HG02759 (cell line): ENCODE measurements at regions not wholly inside any gene's neighbourhood (a gene's known extent, or its start where the extent isn't known, plus 50 kb on each side); places are given as distances from the start of the nearest gene placed in this dataset.
A peak's percentile ranks its signal among the peaks of the same experiment; 100 is the strongest.
"Not testable (repeated sequence)": the region's sequence is repeated elsewhere in the genome, so short reads cannot be mapped to it uniquely, and the experiment has no call there.

Source experiments
- ATAC-seq: cut with Tn5 transposase; IDR thresholded peaks from one replicate; pipeline ENCODE4 v1.9.1; 2021; ENCODE audit warnings: mild to moderate bottlenecking, moderate library complexity; ENCODE audit not compliant: unreplicated experiment

- ATAC-seq = no peak
Measured at GRCh38 chr11:81802591-81802990, 931.1 kb downstream of the FAM181B start.

GRCh38 chr11:81792416-81792815 lies 941.2 kb downstream of the FAM181B start:
- no peak for ATAC-seq

- ATAC-seq = no peak
Measured at GRCh38 chr11:81787584-81788049, 946.0 kb downstream of the FAM181B start.

DNA sequence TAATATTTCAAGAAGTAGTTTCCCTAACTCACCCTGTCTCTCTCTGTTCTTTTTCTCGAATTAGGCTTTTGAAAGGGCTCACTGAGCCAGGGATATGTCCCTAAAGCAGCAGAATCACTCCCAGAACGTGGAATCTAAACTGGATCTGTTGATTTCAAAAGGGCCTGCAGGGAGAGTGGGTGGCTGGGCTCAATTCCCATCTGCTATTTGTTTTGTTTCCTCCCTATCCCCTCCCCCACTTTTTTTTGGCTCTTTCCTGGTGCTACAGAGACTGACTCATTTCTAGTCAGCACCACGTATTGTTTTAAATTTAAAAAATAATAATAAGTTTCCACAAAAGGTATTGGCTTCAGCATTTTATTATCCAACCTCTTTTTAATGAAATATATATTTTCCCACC lies 961.5 kb downstream of the FAM181B start:
- ATAC-seq = no peak

GRCh38 chr11:81769906-81770305 lies 963.8 kb downstream of the FAM181B start:
- not testable (repeated sequence) for ATAC-seq

GRCh38 chr11:81756864-81757595 lies 976.6 kb downstream of the FAM181B start:
- ATAC-seq = no peak

DNA sequence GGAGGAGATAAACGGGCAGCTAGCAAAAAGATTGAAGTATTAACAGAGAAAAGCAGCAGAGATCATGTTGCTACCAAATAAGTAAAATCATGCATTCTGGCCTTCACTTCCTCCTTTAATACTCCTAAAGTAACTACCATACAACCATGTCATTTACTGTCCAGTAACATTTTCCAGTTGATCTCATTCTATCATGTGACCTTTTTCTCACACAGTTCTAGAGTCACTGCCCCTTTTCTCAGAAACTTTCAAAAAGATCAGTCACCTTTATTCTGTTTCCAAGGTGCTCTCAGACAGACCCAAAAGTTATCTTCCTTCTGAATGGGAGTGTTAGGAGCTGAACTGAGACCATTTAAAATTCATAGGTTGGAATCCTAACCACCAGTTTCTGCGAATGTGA lies 984.4 kb downstream of the FAM181B start:
- ATAC-seq = no peak

GRCh38 chr11:81744336-81745116 lies 989.1 kb downstream of the FAM181B start:
- no peak for ATAC-seq

DNA sequence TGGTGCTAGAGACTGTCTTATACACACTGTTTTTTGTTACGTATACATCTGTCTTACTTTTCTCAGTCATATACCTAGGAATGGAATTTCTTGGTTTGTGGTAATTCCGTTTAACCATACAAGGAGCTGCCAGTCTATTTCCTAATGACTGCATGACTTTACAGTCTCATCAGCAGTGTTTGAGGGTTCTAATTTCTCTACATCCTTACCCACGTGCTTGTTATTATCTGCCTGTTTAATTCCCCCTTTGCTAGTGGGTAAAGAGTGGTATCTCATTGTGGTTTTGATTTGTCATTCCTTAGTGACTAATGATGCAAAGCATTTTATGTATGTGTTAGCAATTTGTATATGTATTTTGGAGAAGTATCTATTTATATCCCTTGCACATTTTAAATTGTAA lies 1008.0 kb downstream of the FAM181B start:
- no peak for ATAC-seq

- no peak for ATAC-seq
Measured at GRCh38 chr11:81717695-81718094, 1016.0 kb downstream of the FAM181B start.

DNA sequence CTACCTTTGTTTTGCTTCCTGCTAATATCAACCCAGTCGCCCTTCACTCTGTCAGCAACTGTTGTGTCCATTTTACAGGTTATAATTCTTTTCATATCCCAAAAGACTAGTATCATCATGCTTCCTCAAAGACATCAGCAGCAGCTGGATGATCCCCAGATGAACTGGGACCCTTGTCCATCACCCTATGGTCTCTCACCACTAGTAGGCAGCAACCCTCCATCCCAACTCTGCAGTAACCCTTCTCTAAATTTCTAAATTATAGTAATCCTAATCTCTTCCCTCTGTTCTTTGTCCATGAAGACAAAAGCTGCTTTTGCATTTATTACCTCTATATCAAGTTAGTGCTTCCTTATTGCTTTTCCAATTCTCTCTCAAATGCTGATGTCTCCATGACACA lies 1025.8 kb downstream of the FAM181B start:
- no peak for ATAC-seq

DNA sequence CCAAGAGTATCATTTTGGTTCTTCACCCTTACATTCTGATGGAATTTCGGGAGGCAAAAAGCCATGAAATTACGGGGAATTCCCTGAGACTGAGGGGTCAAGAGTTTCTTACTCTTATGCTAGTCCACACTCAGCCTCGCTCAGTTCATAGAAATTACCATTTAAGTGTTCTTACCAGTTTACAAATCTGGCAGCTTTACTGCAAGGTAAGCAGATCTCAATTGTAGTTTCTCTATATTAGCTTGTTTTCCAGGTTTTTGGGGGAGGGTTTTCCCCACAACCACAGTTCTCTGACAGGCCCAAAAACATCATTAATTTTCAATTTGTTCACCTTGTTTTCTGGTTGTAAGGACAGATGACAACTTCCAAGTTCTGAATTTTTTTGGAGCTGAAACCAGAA lies 1028.4 kb downstream of the FAM181B start:
- ATAC-seq = no peak

- ATAC-seq = no peak
Measured at GRCh38 chr11:81700076-81700475, 1033.6 kb downstream of the FAM181B start.

DNA sequence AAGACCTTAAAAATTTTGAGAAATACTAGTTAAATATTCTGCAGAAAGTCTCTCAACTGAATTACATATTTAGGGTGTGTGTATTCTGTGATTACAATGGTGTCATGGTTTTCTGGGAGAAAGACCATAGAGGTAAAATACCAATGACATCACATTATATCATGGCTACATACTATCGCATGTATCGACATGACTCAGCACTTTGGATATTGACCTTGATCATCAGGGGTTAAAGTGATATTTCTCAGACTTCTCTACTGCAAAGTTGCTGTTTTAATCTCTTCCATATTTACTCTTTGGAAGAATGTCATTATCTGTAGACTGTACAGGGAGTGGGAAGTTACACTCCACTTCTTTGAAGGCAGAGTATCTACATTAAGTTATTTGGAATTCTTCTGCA lies 1046.6 kb downstream of the FAM181B start:
- no peak for ATAC-seq

- ATAC-seq = peak; percentile 95
Measured at GRCh38 chr11:81674211-81674610, 1059.5 kb downstream of the FAM181B start.

- ATAC-seq = no peak
Measured at GRCh38 chr11:81673001-81673400, 1060.7 kb downstream of the FAM181B start.

DNA sequence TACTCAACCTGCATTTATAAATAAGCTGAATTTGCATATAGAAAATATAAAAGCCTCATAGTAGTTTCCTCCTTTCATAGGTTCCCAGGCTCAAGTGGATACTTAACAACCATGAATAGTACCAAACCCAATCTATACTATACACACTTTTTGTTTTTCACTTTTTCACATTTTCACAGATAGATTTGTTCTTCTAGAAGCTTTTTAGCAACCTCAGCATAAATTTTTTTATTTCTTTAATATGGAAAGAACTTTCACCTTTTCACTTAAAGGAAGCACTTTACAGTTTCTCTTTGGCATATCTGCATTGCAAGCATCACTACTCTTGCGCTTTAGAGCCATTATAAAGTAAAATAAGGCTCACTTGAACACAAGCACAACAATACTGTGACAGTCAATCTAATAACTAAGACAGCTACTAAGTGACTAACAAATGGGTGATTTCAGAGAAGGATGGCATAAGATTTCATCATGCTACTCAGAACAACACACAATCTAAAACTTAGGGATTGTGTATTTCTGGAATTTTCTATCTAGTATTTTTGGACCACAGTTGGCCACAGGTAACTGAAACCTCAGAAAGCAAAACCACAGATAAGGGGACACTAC lies 1063.6 kb downstream of the FAM181B start:
- ATAC-seq = no peak

DNA sequence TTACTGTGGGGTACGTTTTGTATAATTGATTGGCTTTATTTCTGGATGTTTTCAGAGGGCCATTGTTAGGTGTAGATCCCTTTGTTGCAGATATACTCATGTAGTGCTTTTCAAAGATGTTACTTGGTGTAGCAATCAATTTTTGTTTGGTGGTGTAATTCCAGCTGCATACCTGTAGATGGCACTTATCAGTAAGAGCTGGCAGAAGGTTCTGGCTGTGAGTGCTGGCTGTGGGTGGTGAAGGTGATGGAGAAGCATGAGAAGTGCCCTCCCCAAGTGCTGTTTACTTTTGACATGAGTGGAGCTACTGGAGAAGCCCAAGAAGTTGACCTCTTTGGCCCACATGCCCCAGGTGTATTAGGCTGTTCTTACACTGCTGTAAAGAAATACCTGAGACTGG lies 1074.9 kb downstream of the FAM181B start:
- ATAC-seq = peak; percentile 82

DNA sequence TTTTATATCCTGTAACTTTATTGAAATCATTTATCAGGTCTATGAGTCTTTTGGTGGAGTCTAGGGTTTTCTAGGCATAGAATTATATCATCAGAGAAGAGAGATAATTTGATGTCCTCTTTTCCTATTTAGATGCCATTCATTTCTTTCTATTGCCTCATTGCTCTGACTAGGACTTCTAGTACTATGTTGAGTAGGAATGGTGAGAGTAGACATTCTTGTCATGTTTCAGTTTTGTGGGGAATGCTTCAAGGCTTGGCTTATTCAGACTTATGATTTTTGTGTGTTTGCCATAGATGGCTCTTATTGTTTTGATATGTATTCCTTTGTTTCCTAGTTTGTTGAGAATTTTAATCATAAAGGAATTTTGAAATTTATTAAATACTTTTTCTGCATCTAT lies 1078.3 kb downstream of the FAM181B start:
- no peak for ATAC-seq

GRCh38 chr11:81647374-81647773 lies 1086.3 kb downstream of the FAM181B start:
- ATAC-seq = no peak

- peak; percentile 93 for ATAC-seq
Measured at GRCh38 chr11:81644239-81644840, 1089.3 kb downstream of the FAM181B start.
